NCI-H69 (cell line): ENCODE measurements at regions not wholly inside any gene's neighbourhood (a gene's known extent, or its start where the extent isn't known, plus 50 kb on each side); places are given as distances from the start of the nearest gene placed in this dataset.
"Not testable (repeated sequence)": the region's sequence is repeated elsewhere in the genome, so short reads cannot be mapped to it uniquely, and the experiment has no call there.

Source experiments
- DNase-seq: peaks from one replicate; lab custom pipeline; 2025; lab: John Stamatoyannopoulos, UW

GRCh38 chr2:67186871-67187270 is 210.3 kb upstream of the ETAA1 start:
- no peak for DNase-seq

- not testable (repeated sequence) for DNase-seq
Observed at GRCh38 chr2:67195327-67195726, 201.8 kb upstream of the ETAA1 start.

DNA sequence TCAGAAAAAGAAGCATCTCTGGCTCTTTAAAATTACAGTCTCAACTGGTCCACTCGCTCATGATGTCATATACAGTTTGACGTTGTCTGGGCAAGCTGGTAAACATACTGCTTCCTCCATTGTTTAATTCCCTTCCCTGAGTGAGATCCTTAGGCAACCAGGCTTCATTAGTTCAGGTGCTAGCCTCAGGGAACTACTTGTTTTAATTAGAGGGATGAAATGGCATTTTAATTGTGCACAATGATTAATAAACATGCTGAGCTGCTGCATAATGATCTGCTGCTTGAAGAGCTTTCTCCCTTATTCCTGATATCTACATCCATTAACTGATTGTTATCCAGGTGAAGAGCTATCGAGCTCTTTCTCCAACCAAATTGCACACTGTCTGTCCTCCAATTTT is 195.6 kb upstream of the ETAA1 start:
- peak; percentile 87 for DNase-seq

- no peak for DNase-seq
Observed at GRCh38 chr2:67204349-67204748, 192.8 kb upstream of the ETAA1 start.

DNA sequence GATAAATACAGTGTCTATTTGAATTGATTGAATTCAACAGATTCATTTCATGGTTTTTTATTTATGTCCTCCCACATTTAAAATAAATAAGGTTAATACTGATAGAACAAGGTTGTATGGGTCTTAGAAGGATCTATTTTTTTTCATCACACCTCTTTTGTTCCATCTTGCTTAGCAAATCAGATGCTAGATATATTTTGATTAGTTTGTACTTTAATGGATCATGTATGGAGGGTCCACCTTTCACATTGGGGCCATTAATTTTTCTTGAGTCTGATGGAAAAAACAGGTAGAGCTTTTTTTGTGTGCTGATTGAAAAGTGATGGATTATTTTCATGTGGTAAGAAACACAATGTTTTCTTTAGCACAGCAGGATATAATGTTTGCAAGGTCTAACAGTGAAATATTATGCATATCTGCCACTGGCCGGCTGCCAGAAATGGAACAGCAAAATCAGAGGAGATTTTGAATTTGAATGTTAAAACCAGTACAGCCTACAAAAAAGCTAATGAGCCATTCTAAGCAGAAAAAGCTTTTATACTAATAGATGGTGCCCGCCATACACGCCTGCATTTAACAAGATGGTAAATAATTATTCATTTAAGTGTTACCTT is 188.1 kb upstream of the ETAA1 start:
- peak; percentile 89 for DNase-seq

DNA sequence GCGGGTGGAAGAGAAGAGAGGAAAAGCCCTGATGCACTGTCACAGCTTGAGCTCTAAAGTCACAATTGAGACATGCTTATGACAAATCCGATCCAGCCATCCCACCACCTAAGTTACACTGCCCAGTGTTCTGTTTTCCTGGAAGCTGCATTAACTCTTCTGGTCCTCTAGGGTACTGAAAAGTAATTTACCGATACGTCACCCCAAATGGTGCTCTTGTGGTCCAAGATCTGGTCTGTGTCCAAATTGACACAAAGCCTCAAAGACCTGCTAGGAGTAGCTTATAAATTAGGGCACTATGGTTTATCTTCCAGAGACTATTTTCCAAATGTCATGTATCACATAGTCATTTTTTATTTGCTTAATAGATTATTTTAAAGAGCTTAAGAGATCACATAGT is 186.7 kb upstream of the ETAA1 start:
- DNase-seq: peak; percentile 76

- DNase-seq: peak; percentile 42
Observed at GRCh38 chr2:67212203-67212602, 184.9 kb upstream of the ETAA1 start.

DNA sequence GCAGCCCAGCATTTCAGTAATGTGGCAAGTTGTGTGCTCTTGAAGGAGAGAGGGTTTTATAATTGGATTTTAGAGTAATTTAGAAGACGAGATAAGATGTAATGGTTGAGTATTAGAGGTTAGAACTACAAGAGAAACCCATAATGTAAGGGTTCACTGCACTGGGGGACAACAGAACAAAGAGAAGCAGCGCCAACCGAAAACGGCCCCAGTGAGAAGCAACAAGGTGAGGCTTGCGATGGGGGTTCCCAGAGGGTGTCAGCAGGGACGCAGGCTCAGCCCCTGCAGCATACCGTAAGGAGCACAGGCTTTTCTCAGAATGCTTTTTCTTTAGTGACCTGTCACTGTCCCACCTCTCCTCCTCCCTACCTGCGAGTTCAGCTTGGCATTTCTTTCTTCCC is 183.9 kb upstream of the ETAA1 start:
- peak; percentile 75 for DNase-seq

DNA sequence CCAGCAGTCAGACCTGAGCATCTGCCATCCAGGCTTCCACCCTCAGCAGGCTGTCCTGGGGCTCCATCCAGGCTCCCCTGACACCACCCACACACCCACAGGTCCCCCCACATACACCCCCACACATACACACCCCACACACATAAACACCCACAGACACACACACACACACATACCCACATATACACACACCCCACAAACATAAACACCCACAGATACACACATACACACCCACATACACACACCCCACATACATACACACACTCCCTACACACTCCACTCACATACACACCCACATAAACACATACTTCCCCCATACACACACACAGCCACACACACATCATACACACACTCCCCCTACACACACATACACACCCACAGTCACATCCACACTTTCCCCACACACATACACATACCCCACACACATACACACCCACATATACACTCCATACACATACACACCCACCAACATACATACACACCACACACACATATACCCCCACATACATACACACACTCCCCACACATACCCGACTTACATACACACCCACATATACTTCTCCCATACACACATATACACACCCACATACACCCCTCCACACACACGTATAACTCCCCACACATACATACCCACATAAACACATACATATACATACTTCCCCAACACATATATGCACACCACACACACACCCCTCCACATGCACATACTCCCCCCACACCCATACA is 183.3 kb upstream of the ETAA1 start:
- no peak for DNase-seq

- DNase-seq: no peak
Observed at GRCh38 chr2:67214585-67215185, 182.4 kb upstream of the ETAA1 start.

DNA sequence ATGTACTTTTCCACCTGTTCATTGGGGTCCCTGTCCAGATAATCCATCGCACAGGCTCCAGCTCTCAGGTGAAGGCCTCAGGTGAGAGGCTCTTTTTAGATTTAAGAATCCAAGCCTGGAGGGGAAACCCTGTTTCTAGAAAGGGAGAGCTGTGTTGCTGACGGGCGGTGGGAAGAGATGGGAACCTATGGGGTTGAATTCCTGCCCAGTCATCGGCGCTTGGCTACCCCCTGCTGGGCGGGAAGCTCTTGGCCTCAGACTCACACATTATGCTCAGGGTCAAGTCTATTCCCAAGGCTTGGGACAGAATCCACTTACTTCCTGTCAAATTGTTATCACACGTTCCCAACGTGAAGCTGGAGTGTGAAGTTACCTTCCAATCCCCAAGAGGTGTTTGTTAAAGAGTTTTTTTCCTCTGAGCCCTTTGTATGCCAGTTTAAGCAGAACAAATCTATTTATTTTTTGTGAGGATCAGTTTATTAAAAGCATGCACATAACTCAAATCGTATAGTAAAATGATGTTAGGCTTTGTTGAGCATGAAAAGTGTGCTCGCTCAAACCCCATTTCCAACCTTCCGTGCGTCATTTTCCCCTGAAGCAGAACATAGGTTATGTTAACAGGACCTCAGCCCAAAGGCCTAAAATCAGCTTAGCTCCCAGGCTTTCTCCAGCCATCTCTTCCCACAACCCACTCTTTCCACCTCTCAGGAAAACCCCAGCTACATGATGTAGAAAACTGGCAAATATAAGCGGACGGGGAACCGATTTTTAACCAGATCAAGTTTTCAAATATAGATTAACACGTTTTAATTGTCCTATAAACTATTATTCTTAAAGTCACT is 181.7 kb upstream of the ETAA1 start:
- peak; percentile 68 for DNase-seq

DNA sequence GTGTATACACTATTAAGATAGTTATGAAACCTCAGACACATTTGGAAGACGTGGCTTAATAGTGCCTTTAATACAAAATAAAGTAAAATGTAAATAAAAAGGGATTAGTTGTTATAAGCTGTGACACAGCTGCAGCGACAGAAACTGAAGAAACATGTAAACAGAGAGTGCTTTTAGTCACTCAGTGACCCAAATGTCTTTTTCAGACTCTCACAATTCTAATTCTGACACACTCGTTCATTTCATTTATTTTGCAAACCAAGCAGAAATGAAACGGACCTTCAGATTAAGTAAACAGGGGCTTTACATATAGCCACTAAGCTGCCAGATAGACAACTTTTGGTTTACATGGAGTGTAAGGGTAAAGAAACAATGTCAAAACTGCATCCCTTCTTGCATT is 181.0 kb upstream of the ETAA1 start:
- DNase-seq: no peak

- DNase-seq: no peak
Observed at GRCh38 chr2:67216881-67217280, 180.3 kb upstream of the ETAA1 start.

- DNase-seq: no peak
Observed at GRCh38 chr2:67217398-67217797, 179.7 kb upstream of the ETAA1 start.

DNA sequence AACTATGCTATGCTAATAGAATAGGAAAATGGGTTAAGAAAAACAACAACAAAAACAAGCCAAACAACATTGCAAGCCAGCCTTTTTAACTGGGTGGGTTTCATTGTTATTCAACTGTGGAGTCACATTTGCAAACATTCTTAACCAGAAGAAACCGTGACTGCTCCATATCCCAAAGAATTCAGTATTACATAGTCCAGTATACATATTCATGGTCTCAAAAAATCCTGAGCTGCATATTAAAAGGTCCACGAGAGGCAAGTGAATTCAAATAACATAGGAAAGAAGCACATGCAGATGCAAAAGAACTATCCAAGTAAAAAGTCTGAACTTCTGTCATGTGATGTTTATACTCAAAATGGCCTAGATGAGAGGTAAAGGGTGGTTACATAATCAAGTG is 179.1 kb upstream of the ETAA1 start:
- DNase-seq: no peak

DNA sequence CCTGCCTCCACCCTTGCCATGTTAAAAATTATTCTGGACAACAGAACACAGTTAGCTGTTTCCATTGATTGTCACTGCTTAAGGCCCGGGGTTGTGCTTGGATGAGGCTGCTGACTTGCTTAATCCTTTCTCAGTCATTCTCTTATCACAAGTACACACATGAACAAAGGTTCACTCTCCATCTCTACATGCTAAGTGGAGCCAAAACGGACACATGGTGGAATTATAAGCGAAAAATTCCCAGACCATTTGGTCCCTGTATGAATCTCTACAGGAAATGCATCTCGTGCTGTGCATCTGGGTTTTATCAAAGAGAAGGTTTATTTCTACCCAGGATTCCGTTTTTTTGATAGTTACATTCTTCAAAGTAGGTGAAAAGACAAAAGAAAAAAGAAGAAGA is 177.5 kb upstream of the ETAA1 start:
- DNase-seq: no peak

DNA sequence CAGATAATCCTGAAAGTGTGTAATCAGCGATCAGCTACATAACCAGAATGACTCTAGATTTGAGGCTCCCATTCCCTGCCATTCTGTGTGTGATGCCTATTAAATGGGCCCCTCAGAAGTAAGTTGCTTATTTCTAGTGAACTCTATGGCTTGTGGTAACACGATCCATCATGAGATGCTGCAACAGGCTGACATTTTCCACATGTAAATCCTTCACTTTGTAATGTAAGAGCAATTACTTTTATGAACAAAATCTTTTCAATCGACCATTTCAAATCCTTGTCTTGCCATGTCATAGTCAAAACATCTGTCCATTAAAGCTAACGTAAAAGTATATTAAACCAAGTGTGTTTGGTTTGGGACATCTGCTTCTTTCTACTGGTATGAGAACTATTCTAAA is 175.9 kb upstream of the ETAA1 start:
- DNase-seq: peak; percentile 10

DNA sequence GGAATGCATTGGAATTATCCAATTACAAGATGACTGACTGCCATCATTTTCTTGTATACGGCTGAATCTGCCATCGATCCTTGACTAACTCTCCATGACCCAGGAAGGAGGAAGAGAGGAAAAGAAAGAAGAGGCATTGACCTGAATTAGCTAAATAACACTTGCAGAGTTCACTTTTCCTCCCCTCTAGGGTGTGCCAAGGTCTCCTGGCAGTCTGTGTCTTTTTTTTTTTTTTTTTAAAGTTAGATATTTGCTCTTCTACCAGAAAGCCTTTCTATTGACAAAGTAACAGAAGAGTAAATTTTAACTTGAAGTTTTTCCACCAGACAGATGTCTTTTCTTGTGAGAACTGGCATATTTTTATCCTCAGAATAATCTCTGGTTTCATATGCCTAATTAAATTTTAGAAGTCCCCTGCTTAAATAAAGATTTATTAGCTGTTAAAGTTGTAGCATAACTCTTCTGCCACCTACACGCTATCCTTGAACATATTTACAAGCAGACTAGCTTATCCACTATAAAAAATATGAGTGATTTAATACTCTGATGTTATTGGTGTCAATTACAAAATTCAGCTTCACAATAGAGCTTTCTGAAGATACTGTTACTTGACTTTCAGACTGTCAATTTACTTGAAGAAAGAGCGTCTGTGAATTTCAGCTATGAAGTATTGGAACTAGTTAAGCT is 171.7 kb upstream of the ETAA1 start:
- no peak for DNase-seq

- DNase-seq: no peak
Observed at GRCh38 chr2:67229706-67230105, 167.4 kb upstream of the ETAA1 start.

- DNase-seq: peak; percentile 25
Observed at GRCh38 chr2:67232936-67233335, 164.2 kb upstream of the ETAA1 start.

GRCh38 chr2:67234440-67234839 is 162.7 kb upstream of the ETAA1 start:
- peak; percentile 77 for DNase-seq

DNA sequence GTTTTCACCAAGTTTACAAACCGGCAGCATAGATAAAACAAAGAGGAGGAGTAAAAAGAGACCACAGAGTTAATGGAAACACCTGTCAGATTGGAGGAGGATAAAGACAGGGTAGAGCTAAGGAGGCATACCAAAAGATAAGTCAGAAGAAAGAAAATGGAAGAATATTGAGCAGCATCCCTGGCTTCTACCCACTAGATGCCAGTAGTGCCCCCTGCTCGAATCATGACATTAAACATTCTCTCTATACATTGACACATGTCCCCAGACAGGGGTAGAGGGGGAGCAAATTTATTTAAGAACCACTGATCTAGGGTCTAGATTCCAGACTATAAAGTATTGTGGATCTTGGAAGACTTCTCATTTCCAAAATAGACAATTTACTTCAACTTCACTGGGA is 159.8 kb upstream of the ETAA1 start:
- peak; percentile 22 for DNase-seq
